Ishikawa (cell line): ENCODE measurements at regions not wholly inside any gene's neighbourhood (a gene's known extent, or its start where the extent isn't known, plus 50 kb on each side); places are given as distances from the start of the nearest gene placed in this dataset.

Experiments
- CEBPB ChIP-seq: IDR thresholded peaks from 2 replicates; pipeline ENCODE4 v1.6.1; 2012
- CREB1 ChIP-seq: IDR thresholded peaks from 2 replicates; pipeline ENCODE4 v1.6.1; 2012; ENCODE audit warnings: low read depth
- EGR1 ChIP-seq: IDR thresholded peaks from 2 replicates; pipeline ENCODE4 v1.6.1; 2012
- EP300 ChIP-seq: IDR thresholded peaks from 2 replicates; pipeline ENCODE4 v1.6.1; 2012; ENCODE audit warnings: borderline replicate concordance
- FOXM1 ChIP-seq: IDR thresholded peaks from 2 replicates; pipeline ENCODE4 v1.6.1; 2012; ENCODE audit warnings: low read depth, borderline replicate concordance
- MAX ChIP-seq: IDR thresholded peaks from 2 replicates; pipeline ENCODE4 v1.6.1; 2012
- RAD21 ChIP-seq: IDR thresholded peaks from 2 replicates; pipeline ENCODE4 v1.6.1; 2012; ENCODE audit warnings: low read depth
- TAF1 ChIP-seq: IDR thresholded peaks from 2 replicates; pipeline ENCODE4 v1.6.1; 2012; ENCODE audit warnings: low read depth, mild to moderate bottlenecking
- TCF12 ChIP-seq: IDR thresholded peaks from 2 replicates; pipeline ENCODE4 v1.6.1; 2012; ENCODE audit warnings: low read depth
- TEAD4 ChIP-seq: IDR thresholded peaks from 2 replicates; pipeline ENCODE4 v1.6.1; 2012
- YY1 ChIP-seq: IDR thresholded peaks from 2 replicates; pipeline ENCODE4 v1.6.1; 2012; ENCODE audit warnings: low read depth
- ZBTB7A ChIP-seq: IDR thresholded peaks from 2 replicates; pipeline ENCODE4 v1.6.1; 2012; ENCODE audit warnings: low read depth
- TF ChIP-seq, protein P1 (sequence below): IDR thresholded peaks from 2 replicates; pipeline ENCODE4 v1.6.1; 2012; ENCODE audit warnings: low read depth, mild to moderate bottlenecking

- TF ChIP-seq CEBPB (no peak), TCF12 (no peak), MAX (no peak), EGR1 (no peak), RAD21 (no peak), EP300 (no peak), YY1 (no peak), CREB1 (no peak), TAF1 (no peak), ZBTB7A (no peak), TEAD4 (no peak), FOXM1 (no peak)
- TF ChIP-seq, protein P1, sequence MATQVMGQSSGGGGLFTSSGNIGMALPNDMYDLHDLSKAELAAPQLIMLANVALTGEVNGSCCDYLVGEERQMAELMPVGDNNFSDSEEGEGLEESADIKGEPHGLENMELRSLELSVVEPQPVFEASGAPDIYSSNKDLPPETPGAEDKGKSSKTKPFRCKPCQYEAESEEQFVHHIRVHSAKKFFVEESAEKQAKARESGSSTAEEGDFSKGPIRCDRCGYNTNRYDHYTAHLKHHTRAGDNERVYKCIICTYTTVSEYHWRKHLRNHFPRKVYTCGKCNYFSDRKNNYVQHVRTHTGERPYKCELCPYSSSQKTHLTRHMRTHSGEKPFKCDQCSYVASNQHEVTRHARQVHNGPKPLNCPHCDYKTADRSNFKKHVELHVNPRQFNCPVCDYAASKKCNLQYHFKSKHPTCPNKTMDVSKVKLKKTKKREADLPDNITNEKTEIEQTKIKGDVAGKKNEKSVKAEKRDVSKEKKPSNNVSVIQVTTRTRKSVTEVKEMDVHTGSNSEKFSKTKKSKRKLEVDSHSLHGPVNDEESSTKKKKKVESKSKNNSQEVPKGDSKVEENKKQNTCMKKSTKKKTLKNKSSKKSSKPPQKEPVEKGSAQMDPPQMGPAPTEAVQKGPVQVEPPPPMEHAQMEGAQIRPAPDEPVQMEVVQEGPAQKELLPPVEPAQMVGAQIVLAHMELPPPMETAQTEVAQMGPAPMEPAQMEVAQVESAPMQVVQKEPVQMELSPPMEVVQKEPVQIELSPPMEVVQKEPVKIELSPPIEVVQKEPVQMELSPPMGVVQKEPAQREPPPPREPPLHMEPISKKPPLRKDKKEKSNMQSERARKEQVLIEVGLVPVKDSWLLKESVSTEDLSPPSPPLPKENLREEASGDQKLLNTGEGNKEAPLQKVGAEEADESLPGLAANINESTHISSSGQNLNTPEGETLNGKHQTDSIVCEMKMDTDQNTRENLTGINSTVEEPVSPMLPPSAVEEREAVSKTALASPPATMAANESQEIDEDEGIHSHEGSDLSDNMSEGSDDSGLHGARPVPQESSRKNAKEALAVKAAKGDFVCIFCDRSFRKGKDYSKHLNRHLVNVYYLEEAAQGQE = no peak
Observed at GRCh38 chr19:30254789-30255188, 117.4 kb upstream of the ZNF536 start.
